Osteoblast (primary cell): ENCODE measurements at regions not wholly inside any gene's neighbourhood (a gene's known extent, or its start where the extent isn't known, plus 50 kb on each side); places are given as distances from the start of the nearest gene placed in this dataset.

ENCODE experiments used
- DNase-seq: peaks from one replicate; pipeline ENCODE4 v3.0.0; 2011; ENCODE audit warnings: low spot score, mixed read lengths; ENCODE audit not compliant: insufficient read length; ENCODE audit errors: missing footprints
- H2AFZ ChIP-seq: 2 replicates; pipeline ENCODE4 v1.6.0; 2011; ENCODE audit warnings: mild to moderate bottlenecking, low read length
- H3K27ac ChIP-seq: 2 replicates; pipeline ENCODE4 v1.5.1; 2011; ENCODE audit warnings: mild to moderate bottlenecking, low read depth, low read length, moderate library complexity
- H3K27me3 ChIP-seq: 2 replicates; pipeline ENCODE4 v1.6.0; 2012; ENCODE audit warnings: mild to moderate bottlenecking, control low read depth, inconsistent platforms, low read length, moderate library complexity; ENCODE audit not compliant: insufficient read depth
- H3K36me3 ChIP-seq: 2 replicates; pipeline ENCODE4 v1.5.1; 2011; ENCODE audit warnings: mild to moderate bottlenecking, low read length, control low read depth, moderate library complexity; ENCODE audit not compliant: insufficient read depth
- H3K4me1 ChIP-seq: 2 replicates; pipeline ENCODE4 v1.5.1; 2011; ENCODE audit warnings: mild to moderate bottlenecking, low read length, control low read depth, moderate library complexity; ENCODE audit not compliant: insufficient read depth
- H3K4me2 ChIP-seq: 2 replicates; pipeline ENCODE4 v1.6.0; 2011; ENCODE audit warnings: mild to moderate bottlenecking, low read length; ENCODE audit not compliant: insufficient read depth
- H3K4me3 ChIP-seq: fragments of 200-600 bp; sonication (generic); 3 replicates; pipeline ENCODE4 v1.5.1; 2012; ENCODE audit warnings: mild to moderate bottlenecking, low read length, inconsistent platforms; ENCODE audit not compliant: insufficient read depth
- H3K79me2 ChIP-seq: 2 replicates; pipeline ENCODE4 v1.6.0; 2012; ENCODE audit warnings: mild to moderate bottlenecking, low read length, control low read depth, inconsistent platforms; ENCODE audit not compliant: insufficient read depth
- H3K9me3 ChIP-seq: 2 replicates; pipeline ENCODE4 v1.5.1; 2011; ENCODE audit warnings: low read depth, low read length, control low read depth
- H4K20me1 ChIP-seq: 2 replicates; pipeline ENCODE4 v1.6.0; 2012; ENCODE audit warnings: mild to moderate bottlenecking, low read length, control low read depth; ENCODE audit not compliant: insufficient read depth
- CTCF ChIP-seq: IDR thresholded peaks from 2 replicates; pipeline ENCODE4 v1.5.1; 2011; ENCODE audit warnings: mild to moderate bottlenecking, low read depth, low read length, moderate library complexity; ENCODE audit errors: extremely low read depth

- no peak overlapping the region for H3K4me2 ChIP-seq
- no peaks in the 10 kb centered on the region for H4K20me1 ChIP-seq
- H3K36me3 ChIP-seq = no peaks in the 10 kb centered on the region
- no peaks in the 10 kb centered on the region for H3K9me3 ChIP-seq
- no peaks in the 10 kb centered on the region for H3K27me3 ChIP-seq
- no peak overlapping the region for H3K4me3 ChIP-seq
- no peak overlapping the region for H2AFZ ChIP-seq
- TF ChIP-seq CTCF = no peak
- peaks cover 15% of the 10 kb centered on the region for H3K4me1 ChIP-seq
- H3K79me2 ChIP-seq = no peaks in the 10 kb centered on the region
- no peak for DNase-seq
- H3K27ac ChIP-seq = no peak overlapping the region
Measured at GRCh38 chr21:35543746-35544145, 494.6 kb upstream of the RUNX1 start.

DNA sequence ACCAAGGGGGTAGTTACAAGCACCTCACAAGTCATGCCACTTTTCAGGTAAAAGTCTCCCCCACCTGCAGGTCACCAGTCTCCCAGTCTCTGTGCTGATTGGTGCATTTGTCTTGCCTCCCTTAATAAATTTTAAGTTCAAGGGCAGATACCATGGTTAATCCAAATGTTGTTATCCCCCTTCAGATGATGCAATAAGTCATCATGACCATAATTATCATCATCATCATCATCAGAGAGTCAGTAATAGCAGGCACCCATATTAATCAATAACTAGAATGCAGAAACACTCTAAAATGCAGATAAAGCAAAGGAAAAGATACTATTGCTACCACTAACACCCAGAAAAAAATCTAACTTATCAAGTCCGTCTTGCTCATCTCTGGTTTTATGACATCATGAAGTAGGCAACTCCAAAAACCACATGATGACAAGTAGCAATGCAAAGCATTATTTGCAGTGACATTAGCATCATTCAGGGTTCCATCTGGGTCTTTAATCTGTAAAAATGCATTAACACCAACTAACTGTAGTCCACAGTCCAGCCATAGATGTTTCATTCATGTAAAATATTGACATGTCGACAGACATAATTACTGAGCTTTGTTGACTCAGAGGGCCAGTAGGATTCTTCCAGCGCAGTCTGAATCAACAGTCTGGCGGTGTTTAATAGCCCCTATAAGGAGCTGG is 492.0 kb upstream of the RUNX1 start:
- DNase-seq = no peak
- Histone ChIP-seq H2AFZ (no peak overlapping the region), H3K27ac (no peak overlapping the region), H3K4me1 (peaks cover 9% of the 10 kb centered on the region), H3K4me2 (peak overlapping the region; percentile 46), H3K27me3 (no peaks in the 10 kb centered on the region), H4K20me1 (no peaks in the 10 kb centered on the region), H3K36me3 (no peaks in the 10 kb centered on the region), H3K9me3 (no peaks in the 10 kb centered on the region), H3K79me2 (no peaks in the 10 kb centered on the region), H3K4me3 (no peak overlapping the region)
- no peak for TF ChIP-seq CTCF

DNA sequence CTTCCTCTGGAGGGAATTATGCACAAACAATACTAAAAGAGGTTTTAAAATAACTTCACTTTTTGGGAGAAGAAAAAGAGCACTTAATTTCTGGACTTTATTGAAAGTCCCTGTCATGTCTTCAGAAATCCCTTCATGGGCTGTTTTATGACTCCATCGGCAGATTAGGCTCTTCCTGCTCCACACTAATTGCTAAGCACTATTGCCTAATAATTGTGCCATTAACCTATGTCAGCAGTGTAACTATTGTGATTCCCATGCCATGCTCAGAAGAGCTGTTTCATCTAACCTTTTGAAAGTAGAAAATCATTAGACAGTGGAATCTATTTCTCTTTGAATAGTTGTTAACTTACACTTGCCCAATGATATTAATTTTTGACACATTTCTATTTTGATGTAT is 489.3 kb upstream of the RUNX1 start:
- no peak for DNase-seq
- TF ChIP-seq CTCF = no peak
- H3K4me1 ChIP-seq = peaks cover 9% of the 10 kb centered on the region
- no peaks in the 10 kb centered on the region for H3K9me3 ChIP-seq
- H3K36me3 ChIP-seq = no peaks in the 10 kb centered on the region
- H3K27ac ChIP-seq = no peak overlapping the region
- no peak overlapping the region for H3K4me3 ChIP-seq
- no peak overlapping the region for H3K4me2 ChIP-seq
- no peaks in the 10 kb centered on the region for H3K79me2 ChIP-seq
- no peaks in the 10 kb centered on the region for H3K27me3 ChIP-seq
- no peak overlapping the region for H2AFZ ChIP-seq
- no peaks in the 10 kb centered on the region for H4K20me1 ChIP-seq

DNA sequence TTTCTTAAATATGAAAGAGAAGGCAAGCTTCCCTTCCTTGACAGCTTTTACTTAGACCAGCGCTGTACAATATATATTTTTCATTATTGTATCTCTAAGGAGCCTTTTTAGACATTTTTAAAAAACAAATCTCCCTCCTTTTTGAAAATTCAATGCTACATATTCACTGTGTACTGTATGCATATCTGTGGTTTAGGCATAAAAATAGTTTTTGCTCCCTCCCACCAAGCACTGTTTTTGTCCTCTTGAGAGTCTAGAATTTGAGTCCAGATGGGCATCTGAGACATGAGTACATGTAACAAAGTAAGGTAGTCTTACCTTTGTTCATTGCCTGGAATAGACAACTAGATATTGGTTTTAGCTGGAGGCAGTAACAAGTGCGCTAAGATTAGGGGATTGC is 488.5 kb upstream of the RUNX1 start:
- H3K27me3 ChIP-seq = no peaks in the 10 kb centered on the region
- H3K9me3 ChIP-seq = no peaks in the 10 kb centered on the region
- no peaks in the 10 kb centered on the region for H3K36me3 ChIP-seq
- H3K4me1 ChIP-seq = peaks cover 9% of the 10 kb centered on the region
- H3K4me2 ChIP-seq = no peak overlapping the region
- no peak overlapping the region for H3K4me3 ChIP-seq
- H4K20me1 ChIP-seq = no peaks in the 10 kb centered on the region
- TF ChIP-seq CTCF = no peak
- H3K27ac ChIP-seq = no peak overlapping the region
- DNase-seq = no peak
- no peaks in the 10 kb centered on the region for H3K79me2 ChIP-seq
- H2AFZ ChIP-seq = no peak overlapping the region
